Activated CD4-positive, alpha-beta T cell treated with anti-CD3 and anti-CD28 coated beads, Interleukin-2, amount 10 ng/mL, durations not matched to agents 24 days and 14 days (primary cell): ENCODE measurements at regions not wholly inside any gene's neighbourhood (a gene's known extent, or its start where the extent isn't known, plus 50 kb on each side); places are given as distances from the start of the nearest gene placed in this dataset.
"Not testable (repeated sequence)": the region's sequence is repeated elsewhere in the genome, so short reads cannot be mapped to it uniquely, and the experiment has no call there.

Source experiments
- DNase-seq: peaks from one replicate; pipeline ENCODE4 v3.0.0; 2022
- H3K27ac Mint-ChIP-seq: one replicate; pipeline ENCODE4 v1.8.0; 2022; ENCODE audit warnings: mild to moderate bottlenecking, mixed read lengths
- H3K27me3 Mint-ChIP-seq: one replicate; pipeline ENCODE4 v1.8.0; 2022; ENCODE audit warnings: mixed read lengths
- H3K36me3 Mint-ChIP-seq: one replicate; pipeline ENCODE4 v1.8.0; 2022; ENCODE audit warnings: low read depth, mild to moderate bottlenecking, mixed read lengths
- H3K4me1 Mint-ChIP-seq: one replicate; pipeline ENCODE4 v1.8.0; 2021; ENCODE audit warnings: mixed read lengths
- H3K4me3 Mint-ChIP-seq: one replicate; pipeline ENCODE4 v1.8.0; 2022; ENCODE audit warnings: mild to moderate bottlenecking, moderate library complexity, mixed read lengths
- H3K9me3 Mint-ChIP-seq: one replicate; pipeline ENCODE4 v1.8.0; 2021; ENCODE audit warnings: mixed read lengths
- intact Hi-C: fragments of 100-400 bp; cut with micrococcal nuclease; formaldehyde crosslinking; loops from one replicate; pipeline ENCODE4 v1.15.1; 2023

DNA sequence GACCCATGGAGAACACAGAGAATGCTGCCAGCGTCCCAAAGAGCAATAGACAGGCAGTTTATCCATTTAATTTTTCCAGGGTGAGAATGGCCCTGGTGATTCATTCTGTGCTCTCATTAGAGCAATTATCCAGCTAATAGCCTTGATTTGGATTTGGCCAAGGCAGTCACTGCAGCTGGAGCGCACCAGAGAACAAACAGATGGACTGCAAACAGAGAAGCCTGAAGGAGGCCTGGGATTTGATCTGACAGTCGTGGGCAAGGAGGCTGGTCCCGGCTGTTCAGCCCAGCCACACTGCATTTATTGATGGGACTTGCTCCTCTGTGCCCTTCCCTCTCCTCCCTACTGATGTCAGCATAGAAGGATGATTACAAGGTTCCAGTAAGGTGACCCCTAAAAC lies 353.9 kb upstream of the C1orf174 start:
- H3K36me3 Mint-ChIP-seq = no peaks in the 10 kb centered on the region
- H3K4me3 Mint-ChIP-seq = no peak overlapping the region
- peaks cover 14% of the 10 kb centered on the region for H3K9me3 Mint-ChIP-seq
- no peaks in the 10 kb centered on the region for H3K27me3 Mint-ChIP-seq
- no peaks in the 10 kb centered on the region for H3K4me1 Mint-ChIP-seq
- intact Hi-C loops = no loop called here
- no peak overlapping the region for H3K27ac Mint-ChIP-seq
- no peak for DNase-seq

DNA sequence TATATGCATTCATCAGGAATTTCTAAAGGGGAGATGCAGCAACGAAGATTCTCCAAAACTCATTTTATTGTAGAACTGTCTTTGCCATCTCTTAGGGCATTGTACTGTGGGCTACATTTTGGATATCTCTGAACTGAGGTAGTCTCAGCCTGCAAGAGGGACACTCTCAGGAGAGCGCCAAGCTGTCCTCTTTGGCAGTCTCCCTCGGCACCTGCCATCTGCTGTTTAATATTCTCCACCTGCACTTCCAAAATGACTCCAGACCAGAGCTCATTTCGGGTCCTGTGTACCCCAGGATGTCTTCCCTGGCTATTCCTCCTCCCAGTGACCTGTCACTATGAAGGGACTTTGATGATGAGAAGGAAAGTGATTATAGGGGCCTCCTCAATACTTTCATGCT lies 356.3 kb upstream of the C1orf174 start:
- Mint-ChIP-seq H3K4me3 (no peak overlapping the region), H3K27ac (no peak overlapping the region), H3K36me3 (no peaks in the 10 kb centered on the region), H3K27me3 (no peaks in the 10 kb centered on the region), H3K4me1 (no peaks in the 10 kb centered on the region), H3K9me3 (peaks cover 18% of the 10 kb centered on the region)
- DNase-seq = no peak
- intact Hi-C loops = no loop called here

DNA sequence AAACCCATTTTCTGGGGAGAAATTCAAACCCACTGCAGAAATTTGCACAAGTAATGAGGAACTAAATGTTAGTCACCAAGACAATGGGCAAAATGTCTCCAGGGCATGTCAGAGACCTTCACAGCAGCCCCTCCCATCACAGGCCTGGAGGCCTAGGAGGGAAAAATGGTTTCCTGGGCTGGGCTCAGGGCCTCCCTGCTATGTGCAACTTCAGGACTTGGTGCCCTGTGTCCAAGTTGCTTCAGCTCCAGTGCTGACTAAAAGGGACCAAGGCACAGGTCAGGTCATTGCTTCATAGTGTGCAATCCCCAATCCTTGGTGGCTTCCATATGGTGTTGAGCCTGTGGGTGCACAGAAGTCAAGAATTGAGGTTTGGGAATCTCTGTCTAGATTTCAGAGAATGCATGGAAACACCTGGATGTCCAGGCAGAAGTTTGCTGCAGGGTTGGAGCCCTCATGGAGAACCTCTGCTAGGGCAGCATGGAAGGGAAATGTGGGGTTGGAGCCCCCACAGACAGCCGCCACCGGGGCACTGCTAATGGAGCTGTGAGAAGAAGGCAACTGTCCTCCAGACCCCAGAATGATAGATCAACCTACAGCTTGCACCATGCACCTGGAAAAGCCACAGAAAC lies 358.2 kb upstream of the C1orf174 start:
- H3K36me3 Mint-ChIP-seq, DNase-seq, H3K4me1 Mint-ChIP-seq, H3K4me3 Mint-ChIP-seq, H3K27me3 Mint-ChIP-seq, intact Hi-C loops, H3K27ac Mint-ChIP-seq: not testable (repeated sequence)
- peaks cover 18% of the 10 kb centered on the region for H3K9me3 Mint-ChIP-seq

DNA sequence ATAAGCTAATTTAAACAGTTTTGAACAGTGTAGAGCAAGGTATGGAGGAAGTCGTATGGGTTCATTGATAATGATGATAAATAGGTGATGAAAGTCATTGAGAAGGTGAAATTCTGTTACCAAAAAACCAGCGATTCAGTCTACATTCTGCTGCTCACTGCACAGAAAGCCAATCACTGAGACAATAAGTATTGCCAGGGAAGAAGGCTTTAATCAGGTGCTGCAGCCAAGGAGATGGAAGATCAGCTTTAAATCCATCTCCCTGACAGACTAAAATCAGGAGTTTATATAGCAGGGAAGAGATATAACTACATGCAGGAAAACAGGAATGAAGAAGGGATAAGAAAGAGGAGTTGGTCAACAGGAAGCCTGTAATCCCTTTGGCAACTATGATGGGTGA lies 361.3 kb upstream of the C1orf174 start:
- no peak for DNase-seq
- Mint-ChIP-seq H3K27me3 (peaks cover 5% of the 10 kb centered on the region), H3K27ac (no peak overlapping the region), H3K4me3 (no peak overlapping the region), H3K9me3 (peaks cover 18% of the 10 kb centered on the region), H3K36me3 (no peaks in the 10 kb centered on the region), H3K4me1 (no peaks in the 10 kb centered on the region)
- intact Hi-C loops = no loop called here

- Mint-ChIP-seq H3K27me3 (peaks cover 7% of the 10 kb centered on the region), H3K9me3 (peaks cover 6% of the 10 kb centered on the region), H3K36me3 (no peaks in the 10 kb centered on the region), H3K4me1 (peaks cover 2% of the 10 kb centered on the region), H3K27ac (no peak overlapping the region), H3K4me3 (no peak overlapping the region)
- DNase-seq = no peak
- intact Hi-C loops = no loop called here
These were observed 362.6 kb upstream of the C1orf174 start for GRCh38 chr1:4262665-4263064.

- peaks cover 4% of the 10 kb centered on the region for H3K9me3 Mint-ChIP-seq
- no peak overlapping the region for H3K27ac Mint-ChIP-seq
- H3K27me3 Mint-ChIP-seq = peaks cover 7% of the 10 kb centered on the region
- peaks cover 5% of the 10 kb centered on the region for H3K4me1 Mint-ChIP-seq
- no peak overlapping the region for H3K4me3 Mint-ChIP-seq
- intact Hi-C loops = no loop called here
- no peaks in the 10 kb centered on the region for H3K36me3 Mint-ChIP-seq
- no peak for DNase-seq
These were observed 363.6 kb upstream of the C1orf174 start for GRCh38 chr1:4263699-4264098.

DNA sequence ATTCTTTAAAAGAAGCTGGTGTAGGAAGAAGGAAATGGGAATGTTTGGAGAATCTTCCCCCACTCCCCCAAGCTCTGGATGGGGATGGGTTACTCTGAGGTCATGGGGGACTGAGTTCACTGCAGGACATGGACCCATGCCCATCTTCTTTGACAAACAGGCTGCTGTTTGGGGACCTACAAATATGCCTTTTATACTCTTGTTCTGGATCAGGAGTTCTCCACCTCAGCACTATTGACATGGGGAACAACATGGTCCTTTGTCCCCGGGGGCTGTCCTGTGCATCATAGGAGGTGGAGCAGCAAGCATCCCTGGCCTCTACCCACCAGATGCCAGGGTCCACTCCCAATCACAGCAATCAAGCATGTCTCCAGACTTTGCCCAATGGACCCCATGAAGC lies 365.8 kb upstream of the C1orf174 start:
- Mint-ChIP-seq H3K4me3 (no peak overlapping the region), H3K4me1 (peaks cover 5% of the 10 kb centered on the region), H3K27ac (no peak overlapping the region), H3K9me3 (no peaks in the 10 kb centered on the region), H3K36me3 (no peaks in the 10 kb centered on the region), H3K27me3 (peaks cover 7% of the 10 kb centered on the region)
- intact Hi-C loops = no loop called here
- no peak for DNase-seq

GRCh38 chr1:4267381-4268261 lies 367.5 kb upstream of the C1orf174 start:
- peak; percentile 56 for DNase-seq
- Mint-ChIP-seq H3K9me3 (no peaks in the 10 kb centered on the region), H3K27me3 (peaks cover 7% of the 10 kb centered on the region), H3K4me3 (no peak overlapping the region), H3K36me3 (no peaks in the 10 kb centered on the region), H3K27ac (no peak overlapping the region), H3K4me1 (peaks cover 5% of the 10 kb centered on the region)
- intact Hi-C loops = no loop called here

- intact Hi-C loops = no loop called here
- H3K27ac Mint-ChIP-seq = no peak overlapping the region
- DNase-seq = no peak
- H3K27me3 Mint-ChIP-seq = peaks cover 10% of the 10 kb centered on the region
- no peaks in the 10 kb centered on the region for H3K9me3 Mint-ChIP-seq
- peaks cover 5% of the 10 kb centered on the region for H3K4me1 Mint-ChIP-seq
- H3K36me3 Mint-ChIP-seq = no peaks in the 10 kb centered on the region
- no peak overlapping the region for H3K4me3 Mint-ChIP-seq
These were observed 368.3 kb upstream of the C1orf174 start for GRCh38 chr1:4268262-4268888.

DNA sequence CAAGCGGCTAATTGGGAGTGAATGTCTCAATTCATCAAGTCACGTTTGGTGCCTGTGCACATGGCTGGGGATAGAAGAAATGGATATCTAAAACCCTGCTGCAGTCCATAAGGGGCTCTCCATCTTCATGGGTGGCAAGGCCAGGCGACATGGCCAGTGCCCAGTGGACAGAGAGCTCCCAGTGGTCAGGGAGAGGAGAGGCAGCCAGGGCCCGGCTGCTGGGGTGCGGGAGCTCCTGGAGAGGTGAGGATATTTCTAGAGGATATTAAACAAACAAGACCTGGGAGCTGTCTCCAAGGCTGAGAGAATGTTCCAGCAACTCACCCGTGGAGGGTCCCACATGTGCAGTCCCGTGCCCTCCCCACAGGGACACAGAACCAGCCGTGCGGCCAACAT lies 368.8 kb upstream of the C1orf174 start:
- intact Hi-C loops = no loop called here
- no peaks in the 10 kb centered on the region for H3K9me3 Mint-ChIP-seq
- H3K36me3 Mint-ChIP-seq = no peaks in the 10 kb centered on the region
- peaks cover 5% of the 10 kb centered on the region for H3K4me1 Mint-ChIP-seq
- no peak overlapping the region for H3K4me3 Mint-ChIP-seq
- H3K27ac Mint-ChIP-seq = no peak overlapping the region
- DNase-seq = no peak
- H3K27me3 Mint-ChIP-seq = peaks cover 10% of the 10 kb centered on the region

DNA sequence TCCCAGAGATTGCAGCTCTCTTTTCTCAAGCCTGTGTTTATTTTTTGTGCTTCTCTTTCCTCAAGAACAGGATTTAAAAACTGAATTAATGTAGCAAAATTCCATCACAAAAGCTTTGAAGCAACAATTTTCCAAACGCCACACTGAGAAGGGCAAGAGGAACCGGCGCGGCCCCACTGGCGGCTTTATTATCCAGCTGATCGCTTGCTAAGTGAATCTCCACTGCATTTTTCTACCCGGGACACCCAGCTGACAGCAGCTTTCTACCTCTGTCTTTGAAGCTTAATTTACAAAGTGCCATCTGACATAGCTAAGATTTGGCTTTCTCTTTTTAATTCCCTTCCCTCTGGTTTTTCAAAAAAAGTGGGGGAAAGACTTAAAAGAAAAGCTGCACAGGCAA lies 369.3 kb upstream of the C1orf174 start:
- peaks cover 5% of the 10 kb centered on the region for H3K4me1 Mint-ChIP-seq
- H3K27ac Mint-ChIP-seq = no peak overlapping the region
- intact Hi-C loops = no loop called here
- no peaks in the 10 kb centered on the region for H3K36me3 Mint-ChIP-seq
- H3K27me3 Mint-ChIP-seq = peaks cover 10% of the 10 kb centered on the region
- no peaks in the 10 kb centered on the region for H3K9me3 Mint-ChIP-seq
- no peak overlapping the region for H3K4me3 Mint-ChIP-seq
- DNase-seq = no peak

- intact Hi-C loops = no loop called here
- no peak overlapping the region for H3K27ac Mint-ChIP-seq
- H3K9me3 Mint-ChIP-seq = no peaks in the 10 kb centered on the region
- DNase-seq = no peak
- H3K4me1 Mint-ChIP-seq = peaks cover 5% of the 10 kb centered on the region
- H3K27me3 Mint-ChIP-seq = peaks cover 10% of the 10 kb centered on the region
- H3K36me3 Mint-ChIP-seq = no peaks in the 10 kb centered on the region
- H3K4me3 Mint-ChIP-seq = no peak overlapping the region
These were observed 370.0 kb upstream of the C1orf174 start for GRCh38 chr1:4269952-4270570.

- intact Hi-C loops = no loop called here
- peaks cover 5% of the 10 kb centered on the region for H3K4me1 Mint-ChIP-seq
- no peak overlapping the region for H3K27ac Mint-ChIP-seq
- H3K9me3 Mint-ChIP-seq = peaks cover 2% of the 10 kb centered on the region
- no peaks in the 10 kb centered on the region for H3K36me3 Mint-ChIP-seq
- no peak for DNase-seq
- peaks cover 10% of the 10 kb centered on the region for H3K27me3 Mint-ChIP-seq
- H3K4me3 Mint-ChIP-seq = no peak overlapping the region
These were observed 370.7 kb upstream of the C1orf174 start for GRCh38 chr1:4270651-4271337.
